H1 (cell line): ENCODE measurements at regions not wholly inside any gene's neighbourhood (a gene's known extent, or its start where the extent isn't known, plus 50 kb on each side); places are given as distances from the start of the nearest gene placed in this dataset.
"Not testable (repeated sequence)": the region's sequence is repeated elsewhere in the genome, so short reads cannot be mapped to it uniquely, and the experiment has no call there.

Source experiments
- CTCF ChIA-PET: fragments of 300-600 bp; sonication (Branson Sonifier 250); formaldehyde crosslinking; loops from one replicate; lab custom pipeline; 2021; ENCODE audit not compliant: partially characterized antibody; lab: Charles Lee
- POLR2A ChIA-PET: fragments of 300-600 bp; sonication (Branson Sonifier 250); formaldehyde crosslinking; loops from one replicate; lab custom pipeline; 2021; ENCODE audit warnings: inconsistent platforms; ENCODE audit not compliant: partially characterized antibody; lab: Charles Lee
- DNase-seq, 2 experiments: peaks; one replicate each; pipeline versions ENCODE4 v3.0.0 to v3.0.0-alpha.2; 2010 to 2022; ENCODE audit warnings: low spot score in 2 of 2, low read depth in 1 of 2, mixed read lengths in 1 of 2
- FAIRE-seq: peaks from 2 replicates; lab custom pipeline; 2011; peaks lifted over from hg19 to GRCh38; lab: Jason Lieb, UNC
- H2AFZ ChIP-seq: 2 replicates; pipeline ENCODE4 v1.8.1; 2012; ENCODE audit warnings: low read length, inconsistent platforms
- H2AK5ac ChIP-seq: 2 replicates; pipeline ENCODE4 v1.6.1; 2013; ENCODE audit warnings: low read depth, low read length
- H2BK120ac ChIP-seq: replicated peaks from 2 replicates; pipeline ENCODE3; 2013; ENCODE audit warnings: low read depth, low read length, inconsistent platforms
- H2BK12ac ChIP-seq: 2 replicates; pipeline ENCODE4 v1.6.1; 2013; ENCODE audit warnings: low read depth, low read length
- H2BK15ac ChIP-seq: 2 replicates; pipeline ENCODE4 v1.6.1; 2013; ENCODE audit warnings: low read length
- H2BK20ac ChIP-seq: 2 replicates; pipeline ENCODE4 v1.6.1; 2013; ENCODE audit warnings: low read length
- H2BK5ac ChIP-seq: 2 replicates; pipeline ENCODE4 v1.6.1; 2013; ENCODE audit warnings: low read depth, low read length
- H3K14ac ChIP-seq: 2 replicates; pipeline ENCODE4 v1.6.1; 2013; ENCODE audit warnings: inconsistent platforms; ENCODE audit not compliant: insufficient read length
- H3K18ac ChIP-seq: 2 replicates; pipeline ENCODE4 v1.6.1; 2013; ENCODE audit warnings: low read length; ENCODE audit errors: extremely low read depth
- H3K23ac ChIP-seq: 2 replicates; pipeline ENCODE4 v1.6.1; 2013; ENCODE audit warnings: inconsistent platforms; ENCODE audit not compliant: insufficient read length
- H3K23me2 ChIP-seq: 2 replicates; pipeline ENCODE4 v1.6.1; 2013; ENCODE audit warnings: low read depth, low read length
- H3K27ac ChIP-seq: 2 replicates; pipeline ENCODE4 v1.6.1; 2011; ENCODE audit warnings: low read depth, low read length, inconsistent platforms
- H3K27me3 ChIP-seq, 4 experiments: replicated peaks in 1 of 4; 1 replicate in 1 of 4; 2 replicates in 3 of 4; pipeline versions ENCODE4 v1.6.1 to v1.8.1; 2011 to 2013; ENCODE audit warnings: low read length in 3 of 4, mild to moderate bottlenecking in 3 of 4, inconsistent platforms in 2 of 4, mixed read lengths in 2 of 4, moderate library complexity in 1 of 4; ENCODE audit not compliant: control insufficient read depth in 3 of 4, insufficient read depth in 3 of 4; ENCODE audit errors: extremely low read depth in 1 of 4
- H3K36me3 ChIP-seq, 4 experiments: 2 replicates each; pipeline versions ENCODE4 v1.6.1 to v1.8.1; 2011 to 2013; ENCODE audit warnings: mild to moderate bottlenecking in 4 of 4, low read length in 3 of 4, moderate library complexity in 2 of 4, control low read depth in 1 of 4, inconsistent platforms in 1 of 4; ENCODE audit not compliant: insufficient read depth in 4 of 4, control insufficient read depth in 2 of 4
- H3K4ac ChIP-seq: replicated peaks from 2 replicates; pipeline ENCODE3; 2013; ENCODE audit warnings: low read length, low read depth, mixed read lengths, inconsistent platforms; ENCODE audit not compliant: insufficient read length
- H3K4me1 ChIP-seq, 4 experiments: replicated peaks in 1 of 4; 1 replicate in 1 of 4; 2 replicates in 3 of 4; pipeline versions ENCODE4 v1.6.1 to v1.8.1; 2011 to 2013; ENCODE audit warnings: low read length in 3 of 4, inconsistent platforms in 2 of 4, mixed read lengths in 1 of 4; ENCODE audit not compliant: insufficient read depth in 4 of 4, control insufficient read depth in 3 of 4
- H3K4me2 ChIP-seq, 2 experiments: 2 replicates each; pipeline versions ENCODE4 v1.6.1 to v1.8.1; 2011 to 2013; ENCODE audit warnings: low read depth in 2 of 2, low read length in 2 of 2, control low read depth in 1 of 2, inconsistent platforms in 1 of 2, mild to moderate bottlenecking in 1 of 2; ENCODE audit not compliant: insufficient read depth in 1 of 2
- H3K4me3 ChIP-seq, 4 experiments: fragments of 200-600, 300-600 bp in 1 of 4; sonication (generic), shearing (Covaris generic), sonication (Bioruptor Twin) in 1 of 4; 2 replicates each; pipeline versions ENCODE4 v1.5.1 to v1.8.1; 2011 to 2016; ENCODE audit warnings: low read length in 4 of 4, low read depth in 3 of 4, control low read depth in 2 of 4, inconsistent platforms in 2 of 4, mild to moderate bottlenecking in 2 of 4, mixed read lengths in 1 of 4, moderate library complexity in 1 of 4; ENCODE audit not compliant: insufficient read depth in 2 of 4; ENCODE audit errors: extremely low read depth in 1 of 4
- H3K56ac ChIP-seq: replicated peaks from 2 replicates; pipeline ENCODE3; 2013; ENCODE audit warnings: low read depth, mild to moderate bottlenecking, mixed read lengths, low read length, inconsistent platforms; ENCODE audit not compliant: insufficient read length
- H3K79me1 ChIP-seq: 2 replicates; pipeline ENCODE4 v1.6.1; 2013; ENCODE audit warnings: low read depth, low read length, control low read depth
- H3K79me2 ChIP-seq, 2 experiments: 2 replicates each; pipeline versions ENCODE4 v1.6.1 to v1.8.1; 2012 to 2013; ENCODE audit warnings: low read length in 2 of 2, mild to moderate bottlenecking in 2 of 2, inconsistent platforms in 1 of 2; ENCODE audit not compliant: insufficient read depth in 2 of 2, control insufficient read depth in 1 of 2
- H3K9ac ChIP-seq, 4 experiments: replicated peaks in 1 of 4; 1 replicate in 1 of 4; 2 replicates in 3 of 4; pipeline versions ENCODE4 v1.6.1 to v1.8.1; 2011 to 2013; ENCODE audit warnings: low read depth in 3 of 4, low read length in 3 of 4, control low read depth in 2 of 4, mild to moderate bottlenecking in 2 of 4, moderate library complexity in 2 of 4, inconsistent platforms in 1 of 4; ENCODE audit errors: extremely low read depth in 1 of 4
- H3K9me3 ChIP-seq, 2 experiments: 2 replicates each; pipeline versions ENCODE4 v1.6.1 to v1.8.1; 2012 to 2013; ENCODE audit warnings: mild to moderate bottlenecking in 2 of 2, moderate library complexity in 2 of 2, control low read depth in 1 of 2, inconsistent platforms in 1 of 2, low read depth in 1 of 2, low read length in 1 of 2, mixed read lengths in 1 of 2; ENCODE audit not compliant: insufficient read depth in 2 of 2
- H4K20me1 ChIP-seq, 2 experiments: replicated peaks in 1 of 2; 2 replicates each; pipeline versions ENCODE3 to v1.8.1; 2011 to 2013; ENCODE audit warnings: inconsistent platforms in 2 of 2, low read length in 2 of 2, mild to moderate bottlenecking in 1 of 2; ENCODE audit not compliant: insufficient read depth in 2 of 2, control insufficient read depth in 1 of 2
- H4K5ac ChIP-seq: 2 replicates; pipeline ENCODE4 v1.6.1; 2013; ENCODE audit warnings: low read length, low read depth, mixed read lengths, inconsistent platforms; ENCODE audit not compliant: insufficient read length
- H4K8ac ChIP-seq: 2 replicates; pipeline ENCODE4 v1.8.0; 2013; ENCODE audit warnings: mild to moderate bottlenecking, moderate library complexity, low read length, inconsistent platforms; ENCODE audit not compliant: insufficient read depth; ENCODE audit errors: extremely low read depth
- H4K91ac ChIP-seq: replicated peaks from 2 replicates; pipeline ENCODE3; 2013; ENCODE audit warnings: low read length, mixed read lengths, inconsistent platforms; ENCODE audit not compliant: insufficient read length
- WGBS, 2 experiments: shearing (Covaris generic) in 1 of 2; methylation state at CpG; one replicate each; pipeline versions ENCODE4 v1.1.6 to v1.1.7; 2013 to 2015; ENCODE audit warnings: low lambda C conversion rate in 2 of 2, mixed read lengths in 2 of 2, inconsistent platforms in 1 of 2, low coverage in 1 of 2, missing lambda C conversion rate in 1 of 2; ENCODE audit not compliant: insufficient replicate concordance in 2 of 2, insufficient coverage in 1 of 2, insufficient read length in 1 of 2; ENCODE audit errors: extremely low coverage in 1 of 2, missing lambda C conversion rate in 1 of 2; 5-methylcytosine and 5-hydroxymethylcytosine counted together

DNA sequence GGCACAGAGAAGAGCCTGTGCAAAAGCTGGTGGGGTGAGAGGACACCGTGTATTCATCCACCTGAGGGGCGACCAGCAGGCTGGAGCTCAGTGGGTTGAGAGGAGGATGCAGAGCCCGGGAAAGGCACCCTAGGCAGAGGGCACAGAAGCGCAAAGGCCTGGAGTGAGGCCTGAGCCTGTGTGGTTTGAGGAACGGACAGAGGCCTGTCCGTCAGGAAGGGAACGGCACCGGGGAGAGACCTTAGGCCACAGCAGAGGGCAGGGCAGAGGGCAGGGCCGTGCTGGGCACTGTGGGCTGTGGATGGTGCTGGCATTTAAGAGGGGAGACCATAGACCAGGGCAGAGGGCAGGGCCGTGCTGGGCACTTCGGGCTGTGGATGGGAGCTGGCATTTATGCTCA is 59.5 kb upstream of the APOD start:
- H2AK5ac ChIP-seq, H3K27ac ChIP-seq, H2AFZ ChIP-seq, H4K91ac ChIP-seq, FAIRE-seq, H2BK15ac ChIP-seq, H3K18ac ChIP-seq, H2BK20ac ChIP-seq, H4K8ac ChIP-seq, H2BK12ac ChIP-seq, H4K5ac ChIP-seq, H3K9me3 ChIP-seq, H3K4me1 ChIP-seq, POLR2A ChIA-PET, H3K36me3 ChIP-seq, H2BK120ac ChIP-seq, H4K20me1 ChIP-seq, H3K14ac ChIP-seq, H3K4me3 ChIP-seq, H3K9ac ChIP-seq, H3K56ac ChIP-seq, CTCF ChIA-PET, H3K79me2 ChIP-seq, H3K4ac ChIP-seq, H3K23ac ChIP-seq, DNase-seq, H3K27me3 ChIP-seq, H2BK5ac ChIP-seq, H3K4me2 ChIP-seq, H3K79me1 ChIP-seq, H3K23me2 ChIP-seq: not testable (repeated sequence)
- 87% methylated on average over 8 of the region's 11 CpGs; no CpG with 5 or more reads in 1 of the 2 experiments for WGBS, 2 experiments

DNA sequence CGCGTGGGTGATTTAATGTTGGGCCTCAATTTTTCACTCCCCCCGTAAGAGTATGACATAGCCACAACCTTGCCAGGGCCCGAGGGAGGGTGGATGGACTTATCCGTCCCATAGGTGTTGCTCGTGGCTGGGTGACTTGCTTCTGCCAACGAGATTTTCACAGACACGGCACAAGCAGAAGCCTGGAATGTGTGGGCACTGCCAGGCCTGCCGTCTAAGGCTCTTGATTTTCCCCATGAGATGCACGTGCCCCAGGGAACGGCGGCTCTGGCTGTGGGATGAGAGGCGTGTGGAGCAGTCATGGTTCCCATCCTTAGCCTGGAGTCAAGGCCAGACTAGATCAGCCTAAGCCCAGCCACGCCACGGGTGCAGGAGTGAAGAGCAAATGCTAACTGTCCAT is 58.6 kb upstream of the APOD start:
- DNase-seq, H3K79me1 ChIP-seq, H4K8ac ChIP-seq, H2AK5ac ChIP-seq, H2BK12ac ChIP-seq, CTCF ChIA-PET, H3K4me1 ChIP-seq, H4K20me1 ChIP-seq, H3K4me2 ChIP-seq, H2BK20ac ChIP-seq, H3K27me3 ChIP-seq, H3K56ac ChIP-seq, H3K4ac ChIP-seq, H3K18ac ChIP-seq, H3K9ac ChIP-seq, H3K14ac ChIP-seq, H2BK15ac ChIP-seq, H3K4me3 ChIP-seq, H2AFZ ChIP-seq, H3K23me2 ChIP-seq, H3K9me3 ChIP-seq, H2BK5ac ChIP-seq, H3K23ac ChIP-seq, H3K36me3 ChIP-seq, H4K91ac ChIP-seq, FAIRE-seq, H3K27ac ChIP-seq, H4K5ac ChIP-seq, H2BK120ac ChIP-seq, POLR2A ChIA-PET, H3K79me2 ChIP-seq: not testable (repeated sequence)
- 90% methylated on average over 13 of the region's 15 CpGs; no CpG with 5 or more reads in 1 of the 2 experiments for WGBS, 2 experiments
